ENCODE measurements at regions not wholly inside any gene's neighbourhood (a gene's known extent, or its start where the extent isn't known, plus 50 kb on each side); places are given as distances from the start of the nearest gene placed in this dataset.
A peak's percentile ranks its signal among the peaks of the same experiment; 100 is the strongest.

- ChIA-PET CTCF (ENCODE audit: partially characterized antibody) (no interaction called here), POLR2A (ENCODE audit: partially characterized antibody) (no interaction called here)
- Mint-ChIP-seq H3K9me3 (peaks cover 0 to 4% (median 0%) of the 10 kb centered on the region in 8 donors), H3K4me1 (no peaks in the 10 kb centered on the region), H3K27me3 (peaks cover 0 to 1% of the 10 kb centered on the region in 2 donors), H3K36me3 (no peaks in the 10 kb centered on the region), H3K4me3 (no peak overlapping the region), H3K27ac (no peak overlapping the region)
- no peak for DNase-seq
- intact Hi-C loops (cut with micrococcal nuclease) = no loop called here
- Histone ChIP-seq H3K27me3 (ENCODE audit: insufficient read depth, low read length) (no peaks in the 10 kb centered on the region), H3K4me1 (ENCODE audit: insufficient read depth, low read length) (no peaks in the 10 kb centered on the region), H3K4me3 (ENCODE audit: low read length in 2 of 2) (no peak overlapping the region), H3K36me3 (ENCODE audit: insufficient read depth, low read length) (no peaks in the 10 kb centered on the region), H3K27ac (ENCODE audit: low read depth, low read length) (no peak overlapping the region), H3K9me3 (ENCODE audit: control insufficient read depth in 1 of 2, low read length in 2 of 2) (no peaks in the 10 kb centered on the region)
Measured at GRCh38 chr13:84211048-84211447, 328.8 kb upstream of the SLITRK1 start.

GRCh38 chr13:84208246-84208910 is 326.1 kb upstream of the SLITRK1 start:
- intact Hi-C loops (cut with micrococcal nuclease) = no loop called here
- no peak overlapping the region for H3K27ac Mint-ChIP-seq
- H3K27me3 ChIP-seq (ENCODE audit: insufficient read depth, low read length) = no peaks in the 10 kb centered on the region
- ChIA-PET POLR2A (ENCODE audit: partially characterized antibody) (no interaction called here), CTCF (ENCODE audit: partially characterized antibody) (no interaction called here)
- DNase-seq = no peak
- no peaks in the 10 kb centered on the region for H3K9me3 ChIP-seq (ENCODE audit: control insufficient read depth in 1 of 2, low read length in 2 of 2)
- no peak overlapping the region for H3K4me3 Mint-ChIP-seq
- peaks cover 0 to under 1% (median 0%) of the 10 kb centered on the region in 8 donors for H3K9me3 Mint-ChIP-seq
- no peak overlapping the region for H3K4me3 ChIP-seq (ENCODE audit: low read length in 2 of 2)
- no peaks in the 10 kb centered on the region for H3K4me1 Mint-ChIP-seq
- no peak overlapping the region for H3K27ac ChIP-seq (ENCODE audit: low read depth, low read length)
- H3K36me3 ChIP-seq (ENCODE audit: insufficient read depth, low read length) = no peaks in the 10 kb centered on the region
- no peaks in the 10 kb centered on the region for H3K4me1 ChIP-seq (ENCODE audit: insufficient read depth, low read length)
- no peaks in the 10 kb centered on the region for H3K27me3 Mint-ChIP-seq
- no peaks in the 10 kb centered on the region for H3K36me3 Mint-ChIP-seq

- intact Hi-C loops (cut with micrococcal nuclease) = no loop called here
- POLR2A ChIA-PET (ENCODE audit: partially characterized antibody) = no interaction called here
- Histone ChIP-seq H3K9me3 (ENCODE audit: control insufficient read depth in 1 of 2, low read length in 2 of 2) (no peaks in the 10 kb centered on the region), H3K4me3 (ENCODE audit: low read length in 2 of 2) (no peak overlapping the region), H3K36me3 (ENCODE audit: insufficient read depth, low read length) (no peaks in the 10 kb centered on the region), H3K27ac (ENCODE audit: low read depth, low read length) (no peak overlapping the region), H3K4me1 (ENCODE audit: insufficient read depth, low read length) (no peaks in the 10 kb centered on the region), H3K27me3 (ENCODE audit: insufficient read depth, low read length) (no peaks in the 10 kb centered on the region)
- H3K4me1 Mint-ChIP-seq = no peaks in the 10 kb centered on the region
- CTCF ChIA-PET (ENCODE audit: partially characterized antibody) = no interaction called here
- no peaks in the 10 kb centered on the region for H3K27me3 Mint-ChIP-seq
- DNase-seq = no peak
- no peaks in the 10 kb centered on the region for H3K36me3 Mint-ChIP-seq
- H3K4me3 Mint-ChIP-seq = no peak overlapping the region
- H3K9me3 Mint-ChIP-seq = peaks cover 0 to 2% (median 0%) of the 10 kb centered on the region in 8 donors
- H3K27ac Mint-ChIP-seq = no peak overlapping the region
Measured at GRCh38 chr13:84207509-84207908, 325.2 kb upstream of the SLITRK1 start.

GRCh38 chr13:84200971-84201370 is 318.7 kb upstream of the SLITRK1 start:
- Histone ChIP-seq H3K36me3 (ENCODE audit: insufficient read depth, low read length) (no peaks in the 10 kb centered on the region), H3K27ac (ENCODE audit: low read depth, low read length) (no peak overlapping the region), H3K4me1 (ENCODE audit: insufficient read depth, low read length) (no peaks in the 10 kb centered on the region), H3K27me3 (ENCODE audit: insufficient read depth, low read length) (no peaks in the 10 kb centered on the region), H3K9me3 (ENCODE audit: control insufficient read depth in 1 of 2, low read length in 2 of 2) (no peaks in the 10 kb centered on the region), H3K4me3 (ENCODE audit: low read length in 2 of 2) (no peak overlapping the region)
- peaks cover 0 to 6% (median 2%) of the 10 kb centered on the region in 8 donors for H3K9me3 Mint-ChIP-seq
- H3K36me3 Mint-ChIP-seq = no peaks in the 10 kb centered on the region
- CTCF ChIA-PET (ENCODE audit: partially characterized antibody) = no interaction called here
- no peak overlapping the region for H3K4me3 Mint-ChIP-seq
- no peak overlapping the region for H3K27ac Mint-ChIP-seq
- intact Hi-C loops (cut with micrococcal nuclease) = no loop called here
- POLR2A ChIA-PET (ENCODE audit: partially characterized antibody) = no interaction called here
- DNase-seq = peak in 1 of 5 donors; percentile 4
- no peaks in the 10 kb centered on the region for H3K27me3 Mint-ChIP-seq
- peaks cover 0 to 4% (median under 1%) of the 10 kb centered on the region in 4 donors for H3K4me1 Mint-ChIP-seq

- Histone ChIP-seq H3K4me3 (ENCODE audit: low read length in 2 of 2) (no peak overlapping the region), H3K4me1 (ENCODE audit: insufficient read depth, low read length) (no peaks in the 10 kb centered on the region), H3K27me3 (ENCODE audit: insufficient read depth, low read length) (no peaks in the 10 kb centered on the region), H3K36me3 (ENCODE audit: insufficient read depth, low read length) (no peaks in the 10 kb centered on the region), H3K9me3 (ENCODE audit: control insufficient read depth in 1 of 2, low read length in 2 of 2) (no peaks in the 10 kb centered on the region), H3K27ac (ENCODE audit: low read depth, low read length) (no peak overlapping the region)
- POLR2A ChIA-PET (ENCODE audit: partially characterized antibody) = no interaction called here
- H3K27me3 Mint-ChIP-seq = no peaks in the 10 kb centered on the region
- no peak for DNase-seq
- H3K4me3 Mint-ChIP-seq = no peak overlapping the region
- CTCF ChIA-PET (ENCODE audit: partially characterized antibody) = no interaction called here
- no peaks in the 10 kb centered on the region for H3K4me1 Mint-ChIP-seq
- H3K27ac Mint-ChIP-seq = no peak overlapping the region
- peaks cover 0 to 10% (median 4%) of the 10 kb centered on the region in 8 donors for H3K9me3 Mint-ChIP-seq
- intact Hi-C loops (cut with micrococcal nuclease) = no loop called here
- H3K36me3 Mint-ChIP-seq = no peaks in the 10 kb centered on the region
Measured at GRCh38 chr13:84192125-84192524, 309.9 kb upstream of the SLITRK1 start.

GRCh38 chr13:84191139-84191538 is 308.9 kb upstream of the SLITRK1 start:
- ChIA-PET CTCF (ENCODE audit: partially characterized antibody) (no interaction called here), POLR2A (ENCODE audit: partially characterized antibody) (no interaction called here)
- no peak for DNase-seq
- Mint-ChIP-seq H3K4me1 (no peaks in the 10 kb centered on the region), H3K9me3 (peaks cover 0 to 9% (median 4%) of the 10 kb centered on the region in 8 donors), H3K4me3 (no peak overlapping the region), H3K27me3 (no peaks in the 10 kb centered on the region), H3K27ac (no peak overlapping the region), H3K36me3 (no peaks in the 10 kb centered on the region)
- H3K27me3 ChIP-seq (ENCODE audit: insufficient read depth, low read length) = no peaks in the 10 kb centered on the region
- intact Hi-C loops (cut with micrococcal nuclease) = no loop called here
- H3K27ac ChIP-seq (ENCODE audit: low read depth, low read length) = no peak overlapping the region
- H3K9me3 ChIP-seq (ENCODE audit: control insufficient read depth in 1 of 2, low read length in 2 of 2) = no peaks in the 10 kb centered on the region
- no peaks in the 10 kb centered on the region for H3K36me3 ChIP-seq (ENCODE audit: insufficient read depth, low read length)
- no peaks in the 10 kb centered on the region for H3K4me1 ChIP-seq (ENCODE audit: insufficient read depth, low read length)
- no peak overlapping the region for H3K4me3 ChIP-seq (ENCODE audit: low read length in 2 of 2)

GRCh38 chr13:84187626-84188025 is 305.4 kb upstream of the SLITRK1 start:
- Histone ChIP-seq H3K27ac (ENCODE audit: low read depth, low read length) (no peak overlapping the region), H3K36me3 (ENCODE audit: insufficient read depth, low read length) (no peaks in the 10 kb centered on the region), H3K9me3 (ENCODE audit: control insufficient read depth in 1 of 2, low read length in 2 of 2) (no peaks in the 10 kb centered on the region), H3K4me1 (ENCODE audit: insufficient read depth, low read length) (no peaks in the 10 kb centered on the region), H3K4me3 (ENCODE audit: low read length in 2 of 2) (no peak overlapping the region), H3K27me3 (ENCODE audit: insufficient read depth, low read length) (no peaks in the 10 kb centered on the region)
- Mint-ChIP-seq H3K4me3 (no peak overlapping the region), H3K27me3 (no peaks in the 10 kb centered on the region), H3K9me3 (peaks cover 0 to 3% (median 0%) of the 10 kb centered on the region in 8 donors), H3K27ac (no peak overlapping the region), H3K4me1 (peaks cover 0 to 1% (median 0%) of the 10 kb centered on the region in 4 donors), H3K36me3 (no peaks in the 10 kb centered on the region)
- ChIA-PET POLR2A (ENCODE audit: partially characterized antibody) (no interaction called here), CTCF (ENCODE audit: partially characterized antibody) (no interaction called here)
- intact Hi-C loops (cut with micrococcal nuclease) = no loop called here
- DNase-seq = no peak
